Ectodermal cell (in vitro differentiated cells): ENCODE measurements at regions not wholly inside any gene's neighbourhood (a gene's known extent, or its start where the extent isn't known, plus 50 kb on each side); places are given as distances from the start of the nearest gene placed in this dataset.

Experiments
- H3K27ac ChIP-seq: 2 replicates; pipeline ENCODE4 v1.7.0; 2013; ENCODE audit warnings: mild to moderate bottlenecking, low read depth, low read length; ENCODE audit not compliant: insufficient read depth, poor library complexity, severe bottlenecking
- H3K27me3 ChIP-seq: 2 replicates; pipeline ENCODE4 v1.7.0; 2013; ENCODE audit warnings: mild to moderate bottlenecking, low read length; ENCODE audit not compliant: insufficient read depth, control insufficient read depth, poor library complexity, severe bottlenecking
- H3K36me3 ChIP-seq: one replicate; pipeline ENCODE4 v1.7.0; 2013; ENCODE audit warnings: low read length; ENCODE audit not compliant: control insufficient read depth, insufficient read depth
- H3K4me1 ChIP-seq: one replicate; pipeline ENCODE4 v1.7.0; 2013; ENCODE audit warnings: low read length; ENCODE audit not compliant: control insufficient read depth, insufficient read depth
- H3K4me3 ChIP-seq: 2 replicates; pipeline ENCODE4 v1.7.0; 2013; ENCODE audit warnings: low read depth, low read length, control low read depth; ENCODE audit not compliant: insufficient read depth
- H3K9me3 ChIP-seq: 2 replicates; pipeline ENCODE4 v1.7.0; 2013; ENCODE audit warnings: mild to moderate bottlenecking, low read length, moderate library complexity; ENCODE audit not compliant: control insufficient read depth
- WGBS, 2 experiments: methylation state at CpG; one replicate each; pipeline ENCODE4 v1.1.7; 2013; ENCODE audit warnings: missing lambda C conversion rate in 2 of 2; 5-methylcytosine and 5-hydroxymethylcytosine counted together

GRCh38 chr14:26925876-26926584 lies 328.2 kb upstream of the NOVA1 start:
- Histone ChIP-seq H3K4me1 (peaks cover 3% of the 10 kb centered on the region), H3K36me3 (no peaks in the 10 kb centered on the region), H3K4me3 (no peak overlapping the region), H3K27me3 (no peaks in the 10 kb centered on the region), H3K9me3 (no peaks in the 10 kb centered on the region), H3K27ac (no peak overlapping the region)
- WGBS, 2 experiments: 74 to 81% methylated on average over 7 to 8 of the region's 8 CpGs

- 0% methylated on average over 1 of the region's 3 CpGs; no CpG with 5 or more reads in 1 of the 2 experiments for WGBS, 2 experiments
- H3K9me3 ChIP-seq: no peaks in the 10 kb centered on the region
Measured at GRCh38 chr14:26926585-26926984, 328.8 kb upstream of the NOVA1 start.

GRCh38 chr14:26928019-26928418 lies 330.2 kb upstream of the NOVA1 start:
- Histone ChIP-seq H3K4me1 (peaks cover 3% of the 10 kb centered on the region), H3K36me3 (no peaks in the 10 kb centered on the region), H3K4me3 (no peak overlapping the region), H3K9me3 (no peaks in the 10 kb centered on the region), H3K27ac (no peak overlapping the region), H3K27me3 (no peaks in the 10 kb centered on the region)
- 75 to 86% methylated on average over 1 of the region's 2 CpGs for WGBS, 2 experiments

More at GRCh38 chr14:26926585-26926984, 328.8 kb upstream of the NOVA1 start:
- Histone ChIP-seq H3K4me1 (peaks cover 3% of the 10 kb centered on the region), H3K4me3 (no peak overlapping the region), H3K27me3 (no peaks in the 10 kb centered on the region), H3K27ac (no peak overlapping the region), H3K36me3 (no peaks in the 10 kb centered on the region)

GRCh38 chr14:26929361-26929760 lies 331.5 kb upstream of the NOVA1 start:
- Histone ChIP-seq H3K27me3 (no peaks in the 10 kb centered on the region), H3K9me3 (no peaks in the 10 kb centered on the region), H3K27ac (no peak overlapping the region), H3K4me1 (peaks cover 3% of the 10 kb centered on the region), H3K4me3 (no peak overlapping the region), H3K36me3 (no peaks in the 10 kb centered on the region)
- WGBS, 2 experiments: 62 to 77% methylated on average over 2 to 3 of the region's 3 CpGs

GRCh38 chr14:26930576-26930975 lies 332.7 kb upstream of the NOVA1 start:
- 94 to 100% methylated on average over 1 to 2 of the region's 2 CpGs for WGBS, 2 experiments
- H3K9me3 ChIP-seq: no peaks in the 10 kb centered on the region
- no peaks in the 10 kb centered on the region for H3K36me3 ChIP-seq
- no peak overlapping the region for H3K4me3 ChIP-seq
- no peak overlapping the region for H3K27ac ChIP-seq
- H3K4me1 ChIP-seq: peaks cover 3% of the 10 kb centered on the region
- H3K27me3 ChIP-seq: no peaks in the 10 kb centered on the region

GRCh38 chr14:26932606-26933005 lies 334.8 kb upstream of the NOVA1 start:
- no peak overlapping the region for H3K4me3 ChIP-seq
- WGBS, 2 experiments: 91 to 95% methylated on average over 4 of the region's 4 CpGs
- no peaks in the 10 kb centered on the region for H3K27me3 ChIP-seq
- H3K4me1 ChIP-seq: no peaks in the 10 kb centered on the region
- no peaks in the 10 kb centered on the region for H3K9me3 ChIP-seq
- no peak overlapping the region for H3K27ac ChIP-seq
- H3K36me3 ChIP-seq: no peaks in the 10 kb centered on the region

GRCh38 chr14:26933431-26933830 lies 335.6 kb upstream of the NOVA1 start:
- Histone ChIP-seq H3K9me3 (no peaks in the 10 kb centered on the region), H3K4me3 (no peak overlapping the region), H3K27ac (no peak overlapping the region), H3K27me3 (no peaks in the 10 kb centered on the region), H3K4me1 (no peaks in the 10 kb centered on the region), H3K36me3 (no peaks in the 10 kb centered on the region)
- 88 to 100% methylated on average over 1 to 4 of the region's 4 CpGs for WGBS, 2 experiments

GRCh38 chr14:26934151-26934550 lies 336.3 kb upstream of the NOVA1 start:
- 89 to 95% methylated on average over 3 of the region's 3 CpGs for WGBS, 2 experiments
- H3K27ac ChIP-seq: no peak overlapping the region
- no peaks in the 10 kb centered on the region for H3K9me3 ChIP-seq
- no peak overlapping the region for H3K4me3 ChIP-seq
- no peaks in the 10 kb centered on the region for H3K27me3 ChIP-seq
- no peaks in the 10 kb centered on the region for H3K36me3 ChIP-seq
- H3K4me1 ChIP-seq: no peaks in the 10 kb centered on the region

- no peak overlapping the region for H3K4me3 ChIP-seq
- H3K27ac ChIP-seq: no peak overlapping the region
- no peaks in the 10 kb centered on the region for H3K9me3 ChIP-seq
- H3K27me3 ChIP-seq: no peaks in the 10 kb centered on the region
- 92 to 93% methylated on average over 4 of the region's 4 CpGs for WGBS, 2 experiments
- H3K4me1 ChIP-seq: no peaks in the 10 kb centered on the region
- H3K36me3 ChIP-seq: no peaks in the 10 kb centered on the region
Measured at GRCh38 chr14:26935733-26936132, 337.9 kb upstream of the NOVA1 start.

- no peak overlapping the region for H3K27ac ChIP-seq
- no peaks in the 10 kb centered on the region for H3K36me3 ChIP-seq
- H3K4me3 ChIP-seq: no peak overlapping the region
- 88% methylated on average over 1 of the region's 1 CpG; no CpG with 5 or more reads in 1 of the 2 experiments for WGBS, 2 experiments
- H3K4me1 ChIP-seq: no peaks in the 10 kb centered on the region
- no peaks in the 10 kb centered on the region for H3K27me3 ChIP-seq
- H3K9me3 ChIP-seq: no peaks in the 10 kb centered on the region
Measured at GRCh38 chr14:26938054-26938453, 340.2 kb upstream of the NOVA1 start.
